Progenitor cell of endocrine pancreas (in vitro differentiated cells): ENCODE measurements at regions not wholly inside any gene's neighbourhood (a gene's known extent, or its start where the extent isn't known, plus 50 kb on each side); places are given as distances from the start of the nearest gene placed in this dataset.

Source experiments
- DNase-seq: peaks from one replicate; pipeline ENCODE4 v3.0.0; 2021; ENCODE audit warnings: low spot score; ENCODE audit not compliant: unreplicated experiment
- H3K27ac Mint-ChIP-seq: 2 replicates; pipeline ENCODE4 v1.8.0; 2021; ENCODE audit warnings: mild to moderate bottlenecking, moderate library complexity, mixed read lengths
- H3K27me3 Mint-ChIP-seq: 2 replicates; pipeline ENCODE4 v1.8.0; 2021; ENCODE audit warnings: mixed read lengths
- H3K36me3 Mint-ChIP-seq: 2 replicates; pipeline ENCODE4 v1.8.0; 2022; ENCODE audit warnings: mixed read lengths; ENCODE audit not compliant: insufficient read depth
- H3K4me1 Mint-ChIP-seq: 2 replicates; pipeline ENCODE4 v1.8.0; 2021; ENCODE audit warnings: low read depth, mixed read lengths
- H3K4me3 Mint-ChIP-seq: 2 replicates; pipeline ENCODE4 v1.8.0; 2021; ENCODE audit warnings: low read depth, mild to moderate bottlenecking, moderate library complexity, mixed read lengths
- H3K9me3 Mint-ChIP-seq: 2 replicates; pipeline ENCODE4 v1.8.0; 2021; ENCODE audit warnings: low read depth, mixed read lengths
- TF ChIP-seq, protein P1 (sequence below): fragments of 200-600 bp; sonication (generic); IDR thresholded peaks from one replicate; pipeline ENCODE4 v1.5.0; 2021; ENCODE audit warnings: antibody characterized with exemption, mild to moderate bottlenecking; ENCODE audit not compliant: unreplicated experiment

DNA sequence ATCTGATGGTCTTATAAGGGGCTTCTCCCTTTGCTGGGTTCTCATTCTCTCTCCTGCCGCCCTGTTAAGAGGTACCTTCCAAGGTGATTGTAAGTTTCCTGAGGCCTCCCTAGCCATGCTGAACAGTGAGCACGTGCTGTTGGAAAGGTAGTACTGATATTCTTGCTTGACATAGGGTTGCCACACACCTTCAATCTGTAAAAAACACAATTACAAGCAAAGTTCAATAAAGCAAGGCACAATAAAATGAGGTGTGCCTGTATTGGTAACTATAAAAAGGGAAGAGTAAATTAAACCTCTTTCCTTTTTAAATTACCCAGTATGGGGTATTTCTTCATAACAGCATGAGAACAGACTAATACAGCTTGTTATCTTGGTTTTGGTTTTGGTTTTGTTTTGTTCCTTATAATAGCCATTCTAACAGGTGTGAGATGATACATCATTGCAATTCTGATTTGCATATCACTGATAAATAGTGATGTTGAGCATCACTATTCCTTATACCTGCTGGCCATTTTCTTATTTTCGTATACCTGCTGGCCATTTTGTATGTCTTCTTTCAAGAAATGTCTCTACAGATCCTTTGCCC, 164.9 kb upstream of the TRIM24 start:
- H3K36me3 Mint-ChIP-seq, result peaks cover 2% of the 10 kb centered on the region
- no peak overlapping the region for H3K4me3 Mint-ChIP-seq
- peaks cover 6% of the 10 kb centered on the region for H3K9me3 Mint-ChIP-seq
- TF ChIP-seq, protein P1, sequence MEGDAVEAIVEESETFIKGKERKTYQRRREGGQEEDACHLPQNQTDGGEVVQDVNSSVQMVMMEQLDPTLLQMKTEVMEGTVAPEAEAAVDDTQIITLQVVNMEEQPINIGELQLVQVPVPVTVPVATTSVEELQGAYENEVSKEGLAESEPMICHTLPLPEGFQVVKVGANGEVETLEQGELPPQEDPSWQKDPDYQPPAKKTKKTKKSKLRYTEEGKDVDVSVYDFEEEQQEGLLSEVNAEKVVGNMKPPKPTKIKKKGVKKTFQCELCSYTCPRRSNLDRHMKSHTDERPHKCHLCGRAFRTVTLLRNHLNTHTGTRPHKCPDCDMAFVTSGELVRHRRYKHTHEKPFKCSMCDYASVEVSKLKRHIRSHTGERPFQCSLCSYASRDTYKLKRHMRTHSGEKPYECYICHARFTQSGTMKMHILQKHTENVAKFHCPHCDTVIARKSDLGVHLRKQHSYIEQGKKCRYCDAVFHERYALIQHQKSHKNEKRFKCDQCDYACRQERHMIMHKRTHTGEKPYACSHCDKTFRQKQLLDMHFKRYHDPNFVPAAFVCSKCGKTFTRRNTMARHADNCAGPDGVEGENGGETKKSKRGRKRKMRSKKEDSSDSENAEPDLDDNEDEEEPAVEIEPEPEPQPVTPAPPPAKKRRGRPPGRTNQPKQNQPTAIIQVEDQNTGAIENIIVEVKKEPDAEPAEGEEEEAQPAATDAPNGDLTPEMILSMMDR, result no peak
- no peak overlapping the region for H3K27ac Mint-ChIP-seq
- H3K27me3 Mint-ChIP-seq, result no peaks in the 10 kb centered on the region
- no peak for DNase-seq
- peaks cover 9% of the 10 kb centered on the region for H3K4me1 Mint-ChIP-seq

DNA sequence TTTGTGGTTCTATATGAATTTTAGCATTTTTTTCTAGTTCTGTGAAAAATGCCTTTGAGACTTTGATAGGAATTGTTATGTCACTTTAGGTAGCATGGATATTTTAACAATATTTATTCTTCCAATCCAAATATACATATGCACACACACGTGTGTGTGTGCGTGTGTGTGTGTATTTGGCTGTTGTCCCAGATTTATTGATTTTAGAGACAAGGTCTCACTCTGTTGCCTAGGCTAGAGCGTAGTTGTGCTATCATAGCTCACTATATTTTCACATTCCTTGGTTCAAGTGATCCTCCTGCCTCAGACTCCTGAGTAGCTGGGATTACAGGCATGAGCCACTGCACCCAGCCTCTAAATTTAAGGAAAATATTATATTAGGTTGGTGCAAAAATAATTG, 162.5 kb upstream of the TRIM24 start:
- TF ChIP-seq, protein P1, result no peak
- Mint-ChIP-seq H3K27ac (no peak overlapping the region), H3K4me1 (peaks cover 9% of the 10 kb centered on the region), H3K9me3 (peaks cover 7% of the 10 kb centered on the region), H3K36me3 (no peaks in the 10 kb centered on the region), H3K27me3 (no peaks in the 10 kb centered on the region), H3K4me3 (no peak overlapping the region)
- no peak for DNase-seq

DNA sequence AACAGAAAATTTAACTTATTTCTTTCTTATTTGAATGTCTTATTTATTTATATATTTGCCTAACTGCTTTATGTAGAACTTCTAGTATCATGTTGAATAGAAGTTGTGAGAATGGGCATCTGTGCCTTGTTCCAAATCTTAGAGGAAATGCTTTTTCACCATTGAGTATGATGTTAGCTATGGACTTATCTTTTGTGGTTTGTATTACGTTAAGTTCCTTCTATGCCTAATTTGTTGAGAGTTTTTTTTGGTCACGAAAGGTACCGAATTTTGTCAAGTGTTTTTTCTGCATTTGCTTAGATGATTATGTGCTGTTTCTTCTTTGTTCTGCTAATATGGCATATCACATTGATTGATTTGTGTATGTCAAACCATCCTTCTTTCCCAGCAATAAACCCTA, 161.0 kb upstream of the TRIM24 start:
- Mint-ChIP-seq H3K9me3 (peaks cover 7% of the 10 kb centered on the region), H3K4me1 (peaks cover 7% of the 10 kb centered on the region), H3K36me3 (no peaks in the 10 kb centered on the region), H3K4me3 (no peak overlapping the region), H3K27me3 (no peaks in the 10 kb centered on the region), H3K27ac (no peak overlapping the region)
- TF ChIP-seq, protein P1, result no peak
- no peak for DNase-seq

DNA sequence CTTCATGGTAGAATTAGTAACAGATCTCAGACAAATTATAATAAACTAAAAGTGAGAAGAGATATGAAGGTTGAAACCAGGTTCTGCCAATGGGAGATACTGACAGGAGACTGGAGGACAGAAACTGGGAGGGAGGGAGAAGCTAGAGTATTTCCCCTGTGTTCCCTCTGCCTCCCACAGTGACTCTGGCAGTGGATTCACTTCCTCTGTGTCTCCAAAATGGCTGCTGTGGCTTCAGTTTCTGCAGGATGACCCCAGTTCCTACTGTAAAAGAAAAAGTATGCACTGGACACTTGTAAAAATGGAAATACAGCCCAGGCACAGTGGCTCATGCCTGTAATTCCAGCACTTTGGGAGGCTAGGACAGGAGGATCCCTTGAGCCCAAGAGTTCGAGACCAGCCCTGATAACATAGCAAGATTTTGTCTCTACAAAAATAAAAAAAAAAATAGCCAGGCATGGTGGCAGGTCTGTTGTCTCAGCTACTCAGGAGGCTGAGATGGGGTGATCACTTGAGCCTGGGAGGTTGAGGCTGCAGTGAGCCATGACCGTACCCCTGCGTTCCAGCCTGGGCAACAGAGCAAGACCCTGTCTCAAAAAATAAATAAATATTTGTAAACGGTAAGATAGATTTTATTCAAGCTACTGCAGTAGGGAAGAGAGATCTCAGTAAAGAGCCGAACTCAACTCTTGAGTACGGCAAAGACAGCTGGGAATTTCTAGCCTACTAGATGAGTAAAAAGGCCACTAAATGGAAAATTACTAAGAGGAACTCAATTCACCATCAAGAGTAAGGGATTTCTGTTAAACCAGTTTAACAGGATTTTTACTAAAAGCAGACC, 156.6 kb upstream of the TRIM24 start:
- peak overlapping the region; percentile 21 for H3K27ac Mint-ChIP-seq

DNA sequence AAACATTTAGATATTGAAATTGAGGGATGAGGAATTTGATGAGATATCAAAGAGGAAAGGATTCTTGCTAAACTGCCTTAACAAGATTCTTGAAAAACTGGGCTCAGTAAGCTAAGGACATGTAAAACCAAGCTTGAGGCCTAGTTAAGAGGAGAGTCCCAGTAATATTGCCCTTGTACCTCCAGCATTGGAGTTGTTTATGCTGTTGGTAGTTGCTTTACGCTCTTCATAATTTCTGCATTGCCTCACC, 156.1 kb upstream of the TRIM24 start:
- Mint-ChIP-seq H3K4me1 (peaks cover 6% of the 10 kb centered on the region), H3K4me3 (no peak overlapping the region), H3K27ac (peak overlapping the region; percentile 21)

More for the DNA sequence above, 156.6 kb upstream of the TRIM24 start:
- DNase-seq, result no peak
- H3K4me1 Mint-ChIP-seq, result peaks cover 6% of the 10 kb centered on the region
- H3K36me3 Mint-ChIP-seq, result no peaks in the 10 kb centered on the region
- no peak overlapping the region for H3K4me3 Mint-ChIP-seq
- TF ChIP-seq, protein P1, result no peak
- H3K9me3 Mint-ChIP-seq, result peaks cover 7% of the 10 kb centered on the region
- no peaks in the 10 kb centered on the region for H3K27me3 Mint-ChIP-seq

More for the DNA sequence above, 156.1 kb upstream of the TRIM24 start:
- no peaks in the 10 kb centered on the region for H3K27me3 Mint-ChIP-seq
- TF ChIP-seq, protein P1, result no peak
- no peak for DNase-seq
- H3K9me3 Mint-ChIP-seq, result peaks cover 7% of the 10 kb centered on the region
- no peaks in the 10 kb centered on the region for H3K36me3 Mint-ChIP-seq
